Mesothelial cell of epicardium (in vitro differentiated cells): ENCODE measurements at regions not wholly inside any gene's neighbourhood (a gene's known extent, or its start where the extent isn't known, plus 50 kb on each side); places are given as distances from the start of the nearest gene placed in this dataset.

ENCODE experiments used
- DNase-seq, 2 experiments: peaks; one replicate each; pipeline ENCODE4 v3.0.0; 2021; ENCODE audit warnings: low spot score in 2 of 2; ENCODE audit not compliant: unreplicated experiment in 2 of 2
- H3K27ac Mint-ChIP-seq: 2 replicates; pipeline ENCODE4 v1.8.0; 2021; ENCODE audit warnings: mixed read lengths
- H3K27me3 Mint-ChIP-seq: 2 replicates; pipeline ENCODE4 v1.8.0; 2021; ENCODE audit warnings: low read depth, mixed read lengths
- H3K36me3 Mint-ChIP-seq: 2 replicates; pipeline ENCODE4 v1.8.0; 2021; ENCODE audit warnings: mixed read lengths
- H3K4me1 Mint-ChIP-seq: 2 replicates; pipeline ENCODE4 v1.8.0; 2021; ENCODE audit warnings: mixed read lengths
- H3K4me3 Mint-ChIP-seq: 2 replicates; pipeline ENCODE4 v1.8.0; 2021; ENCODE audit warnings: mild to moderate bottlenecking, moderate library complexity, mixed read lengths
- H3K9me3 Mint-ChIP-seq: 2 replicates; pipeline ENCODE4 v1.8.0; 2021; ENCODE audit warnings: mixed read lengths
- TF ChIP-seq, protein P1 (sequence below): fragments of 200-600 bp; sonication (generic); IDR thresholded peaks from one replicate; pipeline ENCODE4 v1.5.0; 2021; ENCODE audit warnings: antibody characterized with exemption; ENCODE audit not compliant: unreplicated experiment

GRCh38 chr9:121601194-121601593 is 50.2 kb upstream of the DAB2IP start:
- DNase-seq: no peak
- TF ChIP-seq, protein P1, sequence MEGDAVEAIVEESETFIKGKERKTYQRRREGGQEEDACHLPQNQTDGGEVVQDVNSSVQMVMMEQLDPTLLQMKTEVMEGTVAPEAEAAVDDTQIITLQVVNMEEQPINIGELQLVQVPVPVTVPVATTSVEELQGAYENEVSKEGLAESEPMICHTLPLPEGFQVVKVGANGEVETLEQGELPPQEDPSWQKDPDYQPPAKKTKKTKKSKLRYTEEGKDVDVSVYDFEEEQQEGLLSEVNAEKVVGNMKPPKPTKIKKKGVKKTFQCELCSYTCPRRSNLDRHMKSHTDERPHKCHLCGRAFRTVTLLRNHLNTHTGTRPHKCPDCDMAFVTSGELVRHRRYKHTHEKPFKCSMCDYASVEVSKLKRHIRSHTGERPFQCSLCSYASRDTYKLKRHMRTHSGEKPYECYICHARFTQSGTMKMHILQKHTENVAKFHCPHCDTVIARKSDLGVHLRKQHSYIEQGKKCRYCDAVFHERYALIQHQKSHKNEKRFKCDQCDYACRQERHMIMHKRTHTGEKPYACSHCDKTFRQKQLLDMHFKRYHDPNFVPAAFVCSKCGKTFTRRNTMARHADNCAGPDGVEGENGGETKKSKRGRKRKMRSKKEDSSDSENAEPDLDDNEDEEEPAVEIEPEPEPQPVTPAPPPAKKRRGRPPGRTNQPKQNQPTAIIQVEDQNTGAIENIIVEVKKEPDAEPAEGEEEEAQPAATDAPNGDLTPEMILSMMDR: no peak
- H3K9me3 Mint-ChIP-seq: peaks cover 9% of the 10 kb centered on the region
- H3K27ac Mint-ChIP-seq: no peak overlapping the region
- H3K36me3 Mint-ChIP-seq: peaks cover 7% of the 10 kb centered on the region
- peaks cover 22% of the 10 kb centered on the region for H3K4me1 Mint-ChIP-seq
- H3K27me3 Mint-ChIP-seq: peaks cover 8% of the 10 kb centered on the region
- H3K4me3 Mint-ChIP-seq: no peak overlapping the region
